Bone marrow (tissue), 2 donors: ENCODE measurements at regions not wholly inside any gene's neighbourhood (a gene's known extent, or its start where the extent isn't known, plus 50 kb on each side); places are given as distances from the start of the nearest gene placed in this dataset.

ENCODE experiments used
- DNase-seq, 2 donors: peaks; one replicate each; lab custom pipeline; 2025; lab: John Stamatoyannopoulos, UW

- DNase-seq = no peak
These were observed 221.6 kb upstream of the SLC30A5 start for GRCh38 chr5:68872088-68872839.

DNA sequence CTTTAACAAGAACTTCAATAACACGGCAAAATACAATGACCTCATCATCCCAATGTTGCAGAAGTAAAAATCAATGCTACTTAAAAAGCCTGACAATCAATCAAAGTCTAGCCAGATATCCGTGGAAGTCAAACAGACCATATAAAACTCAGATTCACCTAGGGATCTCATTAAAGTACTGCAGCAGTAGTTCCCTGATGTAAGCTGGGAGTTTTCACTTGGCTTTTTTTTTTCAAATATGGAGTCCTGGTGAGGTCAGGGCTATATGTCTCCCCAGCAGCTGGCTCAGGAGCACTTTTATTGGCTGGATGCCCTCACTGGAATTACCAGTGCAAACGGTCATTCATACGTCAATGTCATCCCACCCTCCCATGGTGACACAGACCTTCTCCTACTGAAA is 220.6 kb upstream of the SLC30A5 start:
- no peak for DNase-seq

DNA sequence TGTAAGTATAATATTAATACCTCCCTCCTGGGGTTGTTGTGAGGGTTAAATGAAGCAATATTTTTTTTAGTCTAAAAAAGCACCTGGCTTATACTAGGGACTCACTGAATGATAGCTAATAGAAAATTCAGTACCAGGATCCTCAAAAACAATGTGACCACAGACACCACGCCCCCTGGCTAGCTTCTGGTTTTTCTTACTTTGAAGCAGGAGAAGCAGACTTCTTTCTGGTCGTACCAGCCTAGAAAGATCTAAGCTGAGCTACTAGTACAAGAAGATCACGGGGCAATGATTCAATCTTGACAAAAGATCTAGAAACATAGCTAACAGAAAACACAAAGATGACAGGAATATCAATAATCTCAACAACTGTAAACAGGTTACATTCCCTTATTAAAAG is 218.5 kb upstream of the SLC30A5 start:
- no peak for DNase-seq

DNA sequence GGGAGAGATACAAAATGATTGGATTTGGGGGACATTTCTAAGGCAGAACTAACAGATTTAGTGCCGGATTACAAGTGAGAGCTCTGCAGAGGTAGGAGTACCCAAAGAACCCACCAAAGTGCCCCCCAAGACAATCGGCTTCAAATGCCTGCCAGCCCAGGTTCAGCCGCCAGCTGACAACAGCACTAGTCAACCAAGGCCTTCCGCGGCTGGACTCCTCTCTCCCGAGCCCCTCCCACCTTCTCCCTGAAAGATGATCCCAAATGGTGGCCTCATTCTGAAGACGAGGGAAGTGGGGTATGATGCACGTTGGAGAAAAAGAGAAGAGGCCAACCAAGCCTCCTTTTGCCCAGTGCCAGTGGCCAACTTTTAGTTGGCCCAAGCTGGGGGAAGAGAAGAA is 210.4 kb upstream of the SLC30A5 start:
- no peak for DNase-seq

DNA sequence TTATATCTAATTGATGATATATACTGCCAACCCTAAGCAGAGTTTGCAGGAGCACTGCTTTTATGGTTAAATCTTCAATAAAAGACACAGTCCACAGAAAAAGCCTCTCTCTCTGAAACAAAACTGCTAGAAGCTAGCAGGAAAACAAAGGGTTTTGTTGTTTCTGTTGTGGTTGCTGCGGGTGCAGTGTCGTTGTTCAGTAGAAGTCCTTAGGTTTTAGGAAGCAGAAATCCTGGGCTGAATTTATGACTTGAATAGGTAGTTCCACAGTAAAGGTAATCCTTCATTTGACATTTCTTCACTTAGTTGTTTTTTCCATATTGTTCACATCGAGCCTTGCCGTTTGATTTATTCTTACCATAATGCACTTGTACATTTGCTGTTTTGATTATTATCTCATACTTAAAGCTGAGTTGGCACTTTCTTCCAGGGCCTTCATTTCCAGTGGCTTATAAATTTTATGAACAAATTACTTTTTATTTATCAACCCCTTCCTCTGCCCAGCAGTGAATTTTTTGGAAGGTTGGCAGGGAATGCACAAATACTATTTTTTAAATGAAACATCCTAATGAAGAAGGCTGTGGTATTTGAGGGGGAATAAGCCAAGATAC is 209.6 kb upstream of the SLC30A5 start:
- no peak for DNase-seq

GRCh38 chr5:68884883-68885282 is 208.9 kb upstream of the SLC30A5 start:
- no peak for DNase-seq

- no peak for DNase-seq
These were observed 207.0 kb upstream of the SLC30A5 start for GRCh38 chr5:68886814-68887213.

DNA sequence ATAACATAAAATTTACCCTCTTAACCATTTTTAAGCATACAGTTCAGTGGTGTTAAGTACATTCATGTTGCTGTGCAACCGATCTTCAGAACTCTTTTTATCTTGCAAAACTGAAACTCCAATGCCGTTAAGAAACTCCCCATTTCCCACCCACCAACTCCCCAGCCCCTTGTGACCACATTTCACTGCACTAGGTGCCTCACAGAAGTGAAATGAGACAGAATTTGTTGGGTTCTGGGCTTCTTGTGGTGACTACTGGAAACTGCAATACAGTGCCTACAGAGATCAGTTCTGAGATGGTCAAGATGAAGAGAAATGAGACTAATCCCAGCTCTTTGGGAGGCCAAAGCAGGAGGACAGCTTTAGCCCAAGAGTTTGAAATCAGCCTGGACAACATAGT is 202.1 kb upstream of the SLC30A5 start:
- DNase-seq = no peak

GRCh38 chr5:68894673-68895072 is 199.1 kb upstream of the SLC30A5 start:
- DNase-seq = no peak

- DNase-seq = no peak
These were observed 194.8 kb upstream of the SLC30A5 start for GRCh38 chr5:68898951-68899471.

- no peak for DNase-seq
These were observed 181.7 kb upstream of the SLC30A5 start for GRCh38 chr5:68911840-68912690.

GRCh38 chr5:68915079-68915478 is 178.7 kb upstream of the SLC30A5 start:
- no peak for DNase-seq

GRCh38 chr5:68918306-68918705 is 175.5 kb upstream of the SLC30A5 start:
- no peak for DNase-seq

- no peak for DNase-seq
These were observed 173.8 kb upstream of the SLC30A5 start for GRCh38 chr5:68919988-68920490.

DNA sequence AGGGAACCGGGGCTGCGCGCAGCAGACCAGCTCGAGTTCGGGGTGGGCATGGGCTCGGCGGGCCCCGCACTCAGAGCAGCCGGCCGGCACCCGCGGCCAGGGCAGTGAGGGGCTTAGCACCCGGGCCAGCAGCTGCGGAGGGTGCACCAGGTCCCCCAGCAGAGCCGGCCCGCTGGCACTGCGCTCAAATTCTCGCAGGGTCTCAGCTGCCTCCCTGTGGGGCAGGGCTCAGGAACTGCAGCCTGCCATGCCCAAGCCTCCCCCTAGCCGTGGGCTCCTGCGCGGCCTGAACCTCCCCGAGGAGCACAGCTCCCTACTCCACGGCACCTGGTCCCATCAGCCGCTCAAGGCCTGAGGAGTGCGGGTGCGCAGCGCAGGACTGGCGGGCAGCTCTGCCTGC is 172.9 kb upstream of the SLC30A5 start:
- no peak for DNase-seq

DNA sequence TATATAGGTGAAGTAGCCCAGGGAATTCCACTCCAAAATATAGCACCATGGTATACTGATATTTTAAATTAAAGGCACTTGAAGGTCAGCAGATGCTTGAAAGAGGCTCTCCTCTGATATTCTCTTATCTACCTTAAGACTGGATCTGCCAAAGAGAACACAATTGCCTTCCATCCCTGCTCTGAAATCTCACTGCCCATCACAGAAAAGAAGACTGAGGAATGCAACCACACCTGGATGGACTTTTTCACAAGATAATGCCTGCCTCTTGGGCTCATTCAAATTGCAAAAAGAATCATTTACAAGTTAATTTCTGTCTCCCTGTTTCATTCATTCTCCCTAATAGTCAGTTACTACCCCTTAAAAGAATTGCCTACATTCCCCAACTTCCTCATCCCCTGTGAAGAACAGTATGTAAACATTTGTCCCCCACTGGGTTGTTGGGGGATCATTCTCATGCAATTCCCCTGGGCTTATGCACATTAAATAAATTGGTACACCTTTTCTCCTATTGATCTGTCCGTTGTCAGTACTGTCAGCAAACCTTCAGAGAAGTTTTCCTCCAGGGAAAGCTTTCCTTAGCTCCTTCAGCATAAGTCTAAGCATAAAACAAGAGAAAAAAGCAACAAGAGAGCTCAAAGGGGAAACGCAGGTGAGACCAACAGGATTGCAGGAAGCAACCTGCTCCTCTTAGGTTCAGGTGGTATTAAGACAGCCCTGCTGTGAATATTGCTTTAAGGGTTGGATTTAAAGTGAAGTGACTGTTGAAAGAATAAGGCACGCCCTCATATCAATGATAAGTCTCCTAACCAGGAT is 171.4 kb upstream of the SLC30A5 start:
- DNase-seq = no peak

- no peak for DNase-seq
These were observed 169.2 kb upstream of the SLC30A5 start for GRCh38 chr5:68924481-68925145.

DNA sequence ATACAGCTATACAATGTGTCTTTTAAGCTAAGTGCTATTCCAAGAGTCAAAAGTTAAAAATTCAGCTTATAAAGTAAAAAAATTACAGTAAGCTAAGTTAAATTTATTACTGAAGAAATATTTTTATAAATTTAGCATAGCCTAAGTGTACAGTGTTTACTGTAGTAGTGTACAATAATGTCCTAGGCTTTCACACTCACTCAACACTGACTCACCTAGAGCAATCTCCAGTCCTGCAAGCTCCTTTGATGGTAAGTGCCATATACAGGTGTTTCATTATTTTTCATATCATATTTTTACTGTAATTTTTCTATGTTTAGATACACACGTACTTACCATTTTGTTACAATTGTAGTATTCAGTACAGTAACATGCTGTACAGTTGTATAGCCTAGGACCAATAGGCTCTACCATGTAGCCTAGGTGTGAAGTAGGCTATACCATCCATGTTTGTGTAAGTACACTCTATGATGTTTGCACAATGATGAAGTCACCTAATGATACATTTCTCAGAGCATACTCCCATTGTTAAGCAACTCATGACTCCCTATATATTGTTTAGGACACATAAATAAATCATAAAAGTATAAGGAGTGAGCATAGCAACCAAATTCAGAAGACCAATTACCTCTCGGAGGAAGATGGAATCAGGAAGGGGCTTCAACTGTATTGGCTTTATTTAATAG is 165.1 kb upstream of the SLC30A5 start:
- DNase-seq = no peak

- no peak for DNase-seq
These were observed 163.7 kb upstream of the SLC30A5 start for GRCh38 chr5:68930139-68930538.

GRCh38 chr5:68932830-68933434 is 160.9 kb upstream of the SLC30A5 start:
- no peak for DNase-seq
